HepG2 (cell line): ENCODE measurements at regions not wholly inside any gene's neighbourhood (a gene's known extent, or its start where the extent isn't known, plus 50 kb on each side); places are given as distances from the start of the nearest gene placed in this dataset.

Source experiments
- ATAC-seq: fragments of 200-7000 bp; cut with Tn5 transposase; 3 replicates; pipeline ENCODE4 v1.9.1; 2020; ENCODE audit warnings: mild to moderate bottlenecking, moderate library complexity
- BruUV-seq: library from RNA; stranded (reverse); fragments of 400-500 nt; replicated peaks from 2 replicates; lab custom pipeline; 2021; lab: Mats Ljungman, UMichigan
- CTCF ChIA-PET: fragments of 300-600 bp; formaldehyde crosslinking; extraction: SDS; loops from one replicate; lab custom pipeline; 2021; ENCODE audit warnings: low total read pairs, inconsistent platforms, low intra/inter-chr PET ratio; lab: Yijun Ruan, JAX
- POLR2A ChIA-PET: fragments of 350-600 bp; sonication (Branson Sonifier 250); formaldehyde crosslinking; loops from one replicate; lab custom pipeline; 2020; ENCODE audit warnings: antibody characterized with exemption, inconsistent platforms; lab: Yijun Ruan, JAX
- DNase-seq: peaks from one replicate; pipeline ENCODE4 v3.0.0-alpha.2; 2015; ENCODE audit warnings: low spot score
- FAIRE-seq: peaks from 3 replicates; lab custom pipeline; 2011; peaks lifted over from hg19 to GRCh38; lab: Jason Lieb, UNC
- H2AFZ ChIP-seq: one replicate; pipeline ENCODE4 v1.6.1; 2011; ENCODE audit warnings: low read length, inconsistent platforms
- H3K27ac ChIP-seq: fragments of 300-600 bp; 3 replicates; pipeline ENCODE4 v1.8.0; 2011; ENCODE audit warnings: mixed run types, mild to moderate bottlenecking, mixed read lengths, low read length, inconsistent platforms; ENCODE audit not compliant: insufficient read depth; ENCODE audit errors: extremely low read length
- H3K27me3 ChIP-seq, 2 experiments: fragments of 200-600 bp in 1 of 2; 2 replicates in 1 of 2; 3 replicates in 1 of 2; pipeline versions ENCODE4 v1.6.0 to v1.8.0; 2011; ENCODE audit warnings: low read length in 2 of 2, mild to moderate bottlenecking in 2 of 2, moderate library complexity in 2 of 2, inconsistent platforms in 1 of 2; ENCODE audit not compliant: insufficient read depth in 2 of 2, control insufficient read depth in 1 of 2
- H3K36me3 ChIP-seq, 2 experiments: fragments of 200-600 bp in 1 of 2; replicated peaks in 1 of 2; 2 replicates in 1 of 2; 3 replicates in 1 of 2; pipeline versions ENCODE4 v1.5.1 to v1.8.0; 2011; ENCODE audit warnings: low read length in 2 of 2, inconsistent platforms in 1 of 2; ENCODE audit not compliant: insufficient read depth in 2 of 2, control insufficient read depth in 1 of 2
- H3K4me1 ChIP-seq: 2 replicates; pipeline ENCODE4 v1.5.1; 2012; ENCODE audit warnings: low read length, inconsistent platforms; ENCODE audit not compliant: insufficient read depth
- H3K4me2 ChIP-seq: 2 replicates; pipeline ENCODE4 v1.6.0; 2011; ENCODE audit warnings: low read depth, low read length, inconsistent platforms
- H3K4me3 ChIP-seq, 3 experiments: fragments of 200-600 bp in 1 of 3; sonication (generic), shearing (Covaris generic) in 1 of 3; replicated peaks in 1 of 3; 2 replicates each; pipeline ENCODE4 v1.5.1; 2011 to 2016; ENCODE audit warnings: low read length in 3 of 3, inconsistent platforms in 2 of 3, low read depth in 2 of 3, mild to moderate bottlenecking in 2 of 3, control low read depth in 1 of 3, mixed read lengths in 1 of 3; ENCODE audit not compliant: insufficient read depth in 1 of 3
- H3K79me2 ChIP-seq: one replicate; pipeline ENCODE4 v1.6.1; 2011; ENCODE audit warnings: low read length, inconsistent platforms; ENCODE audit not compliant: insufficient read depth
- H3K9ac ChIP-seq: 2 replicates; pipeline ENCODE4 v1.6.0; 2011; ENCODE audit warnings: mild to moderate bottlenecking, low read depth, low read length, inconsistent platforms; ENCODE audit not compliant: insufficient read depth
- H3K9me3 ChIP-seq: 2 replicates; pipeline ENCODE4 v1.5.1; 2012; ENCODE audit warnings: mild to moderate bottlenecking, low read length
- H4K20me1 ChIP-seq: 2 replicates; pipeline ENCODE4 v1.6.0; 2011; ENCODE audit warnings: inconsistent platforms, mild to moderate bottlenecking, low read length, moderate library complexity; ENCODE audit not compliant: insufficient read depth
- FOXP1 ChIP-seq, 2 experiments: fragments of 450-650 bp in 1 of 2; IDR thresholded peaks; 2 replicates each; pipeline ENCODE4 v1.6.1; 2017 to 2018; ENCODE audit warnings: antibody characterized with exemption in 1 of 2
- GLI4 ChIP-seq: sonication (generic); formaldehyde crosslinking; IDR thresholded peaks from 2 replicates; pipeline ENCODE4 v1.5.1; 2020; ENCODE audit warnings: missing genetic modification reagents, mild to moderate bottlenecking, moderate library complexity, borderline replicate concordance
- HNRNPL ChIP-seq: fragments of 200-400 bp; formaldehyde crosslinking; IDR thresholded peaks from 2 replicates; pipeline ENCODE4 v1.6.1; 2017; ENCODE audit warnings: mild to moderate bottlenecking, low read depth, low read length
- MAFK ChIP-seq, 2 experiments: IDR thresholded peaks in 1 of 2; conservative IDR thresholded peaks in 1 of 2; 2 replicates each; pipeline ENCODE4 v1.6.1; 2011; ENCODE audit warnings: improper control_type of control experiment in 2 of 2, low read length in 2 of 2
- MEIS2 ChIP-seq: sonication (generic); formaldehyde crosslinking; IDR thresholded peaks from 2 replicates; pipeline ENCODE4 v1.9.0; 2021; ENCODE audit warnings: mild to moderate bottlenecking, missing genetic modification reagents
- SKI ChIP-seq: fragments of 450-650 bp; IDR thresholded peaks from one replicate; pipeline ENCODE4 v1.6.1; 2018; ENCODE audit warnings: mild to moderate bottlenecking; ENCODE audit not compliant: partially characterized antibody
- SOX6 ChIP-seq, 2 experiments: fragments of 450-650 bp in 1 of 2; sonication (generic) in 1 of 2; formaldehyde crosslinking in 1 of 2; IDR thresholded peaks; 2 replicates each; pipeline versions ENCODE4 v1.4.0 to v1.6.1; 2017 to 2020; ENCODE audit warnings: antibody characterized with exemption in 1 of 2, mild to moderate bottlenecking in 1 of 2, missing genetic modification reagents in 1 of 2
- SP1 ChIP-seq, 2 experiments: fragments of 450-650 bp in 1 of 2; sonication (generic) in 1 of 2; formaldehyde crosslinking in 1 of 2; IDR thresholded peaks; 2 replicates each; pipeline versions ENCODE4 v1.4.0 to v1.6.1; 2016 to 2020; ENCODE audit warnings: missing genetic modification reagents in 1 of 2
- ZNF230 ChIP-seq: sonication (generic); formaldehyde crosslinking; IDR thresholded peaks from 2 replicates; pipeline ENCODE4 v1.4.0; 2020; ENCODE audit warnings: mild to moderate bottlenecking, missing genetic modification reagents
- ZNF446 ChIP-seq: sonication (generic); formaldehyde crosslinking; IDR thresholded peaks from 2 replicates; pipeline ENCODE4 v1.5.0; 2020; ENCODE audit warnings: mild to moderate bottlenecking, missing genetic modification reagents
- ZNF792 ChIP-seq: IDR thresholded peaks from 2 replicates; pipeline ENCODE4 v1.6.1; 2016
- WGBS: methylation state at CpG from one replicate; pipeline ENCODE4 v1.1.6; 2017; ENCODE audit warnings: low lambda C conversion rate; 5-methylcytosine and 5-hydroxymethylcytosine counted together
- in situ Hi-C: cut with HindIII; loops from 2 replicates; pipeline ENCODE4 v1.10.0; 2017; ENCODE audit warnings: low pct_unique_long_range_greater_than_20kb; ENCODE audit not compliant: extremely low pct_ligation_motif_present
- intact Hi-C: fragments of 100-400 bp; cut with micrococcal nuclease; formaldehyde crosslinking; loops from one replicate; pipeline ENCODE4 v1.10.0; 2022; ENCODE audit not compliant: unreplicated experiment
- TF ChIP-seq, protein P1 (sequence below): sonication (generic); formaldehyde crosslinking; IDR thresholded peaks from 2 replicates; pipeline ENCODE4 v1.4.0; 2020; ENCODE audit warnings: missing genetic modification reagents
- TF ChIP-seq, protein P2 (sequence below): sonication (generic); formaldehyde crosslinking; IDR thresholded peaks from 2 replicates; pipeline ENCODE4 v1.9.0; 2021; ENCODE audit warnings: missing genetic modification reagents, borderline replicate concordance

DNA sequence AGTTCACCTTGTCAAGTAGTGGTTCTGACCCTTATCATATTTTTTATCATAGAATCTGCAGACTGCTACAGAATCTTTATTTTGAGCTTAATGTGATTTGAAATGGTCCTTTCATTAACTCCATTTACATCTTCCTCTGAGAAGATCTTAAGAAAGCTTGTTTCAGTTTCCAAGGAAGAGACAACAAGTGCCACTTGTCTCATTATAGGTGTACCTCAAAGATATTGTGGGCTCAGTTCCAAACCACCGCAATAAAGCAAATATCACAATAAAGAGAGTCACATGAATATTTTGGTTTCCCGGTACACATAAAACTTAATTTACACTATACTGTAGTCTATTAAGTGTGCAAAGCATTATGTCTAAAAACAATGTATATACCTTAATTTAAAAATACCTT is 66.4 kb upstream of the ATXN1 start:
- H3K36me3 ChIP-seq = no peaks in the 10 kb centered on the region
- no peak for DNase-seq
- POLR2A ChIA-PET = no interaction called here
- no peak overlapping the region for H3K4me2 ChIP-seq
- TF ChIP-seq, protein P1, sequence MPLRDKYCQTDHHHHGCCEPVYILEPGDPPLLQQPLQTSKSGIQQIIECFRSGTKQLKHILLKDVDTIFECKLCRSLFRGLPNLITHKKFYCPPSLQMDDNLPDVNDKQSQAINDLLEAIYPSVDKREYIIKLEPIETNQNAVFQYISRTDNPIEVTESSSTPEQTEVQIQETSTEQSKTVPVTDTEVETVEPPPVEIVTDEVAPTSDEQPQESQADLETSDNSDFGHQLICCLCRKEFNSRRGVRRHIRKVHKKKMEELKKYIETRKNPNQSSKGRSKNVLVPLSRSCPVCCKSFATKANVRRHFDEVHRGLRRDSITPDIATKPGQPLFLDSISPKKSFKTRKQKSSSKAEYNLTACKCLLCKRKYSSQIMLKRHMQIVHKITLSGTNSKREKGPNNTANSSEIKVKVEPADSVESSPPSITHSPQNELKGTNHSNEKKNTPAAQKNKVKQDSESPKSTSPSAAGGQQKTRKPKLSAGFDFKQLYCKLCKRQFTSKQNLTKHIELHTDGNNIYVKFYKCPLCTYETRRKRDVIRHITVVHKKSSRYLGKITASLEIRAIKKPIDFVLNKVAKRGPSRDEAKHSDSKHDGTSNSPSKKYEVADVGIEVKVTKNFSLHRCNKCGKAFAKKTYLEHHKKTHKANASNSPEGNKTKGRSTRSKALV (CRISPR knock-in tag) = no peak
- no peak for TF ChIP-seq ZNF230
- no peak for TF ChIP-seq ZNF792 (CRISPR knock-in tag)
- no peak for TF ChIP-seq ZNF446 (CRISPR knock-in tag)
- no peak for TF ChIP-seq SOX6 (IDR thresholded peaks at IDR 0.05)
- TF ChIP-seq SOX6 (CRISPR knock-in tag; IDR thresholded peaks at IDR 0.05) = no peak
- TF ChIP-seq SKI = no peak
- no peak for TF ChIP-seq HNRNPL
- TF ChIP-seq, all 625 proteins: peak for 0
- H3K27me3 ChIP-seq = peaks cover 1 to 16% of the 10 kb centered on the region in 2 experiments; a peak in 3 of 5 replicates
- peaks cover 16% of the 10 kb centered on the region for H3K4me1 ChIP-seq
- ATAC-seq (no peak), FAIRE-seq (no peak)
- H4K20me1 ChIP-seq = no peaks in the 10 kb centered on the region
- H3K9ac ChIP-seq = no peak overlapping the region
- in situ Hi-C loops = no loop called here
- no peaks in the 10 kb centered on the region for H3K79me2 ChIP-seq
- WGBS = 78% methylated on average over 2 of the region's 2 CpGs
- no TSS peak for BruUV-seq
- intact Hi-C loops = no loop called here
- H3K4me3 ChIP-seq = no peak overlapping the region
- H3K9me3 ChIP-seq = no peaks in the 10 kb centered on the region
- CTCF ChIA-PET = no interaction called here
- no peak overlapping the region for H2AFZ ChIP-seq
- H3K27ac ChIP-seq = no peak overlapping the region

DNA sequence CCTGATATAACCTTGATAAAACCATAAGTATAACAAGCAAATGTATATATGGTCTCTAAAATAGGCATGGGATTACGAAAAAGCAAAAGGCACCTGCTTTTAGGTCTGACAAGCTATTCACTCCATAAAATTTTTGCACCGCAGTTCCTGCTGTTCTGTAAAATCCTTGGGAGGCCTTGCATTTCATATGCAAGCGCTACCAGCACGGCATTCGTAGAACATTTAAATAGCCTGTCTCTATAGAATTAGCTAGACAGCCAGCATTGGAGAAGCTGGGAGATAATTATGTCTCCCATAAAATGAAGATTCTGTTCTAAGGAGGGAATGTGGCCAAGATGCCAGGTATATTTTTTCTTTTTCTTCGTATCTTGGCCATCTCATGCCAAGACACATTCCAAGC is 64.5 kb upstream of the ATXN1 start:
- CTCF ChIA-PET = no interaction called here
- Histone ChIP-seq H3K27ac (no peak overlapping the region), H3K9ac (no peak overlapping the region), H2AFZ (no peak overlapping the region), H3K27me3 (peaks cover under 1 to 1% of the 10 kb centered on the region in 2 experiments; a peak in 2 of 5 replicates), H3K9me3 (no peaks in the 10 kb centered on the region), H3K79me2 (no peaks in the 10 kb centered on the region), H3K4me3 (no peak overlapping the region), H3K36me3 (no peaks in the 10 kb centered on the region), H3K4me2 (no peak overlapping the region), H3K4me1 (peaks cover 35% of the 10 kb centered on the region), H4K20me1 (no peaks in the 10 kb centered on the region)
- in situ Hi-C loops = no loop called here
- intact Hi-C loops = no loop called here
- FAIRE-seq (no peak), DNase-seq (no peak), ATAC-seq (no peak)
- POLR2A ChIA-PET = no interaction called here
- 72% methylated on average over 6 of the region's 6 CpGs for WGBS
- BruUV-seq = no TSS peak
- TF ChIP-seq SP1 (IDR thresholded peaks at IDR 0.05) = no peak
- no peak for TF ChIP-seq SP1 (CRISPR knock-in tag; IDR thresholded peaks at IDR 0.05)
- TF ChIP-seq MEIS2 (CRISPR knock-in tag) = no peak
- TF ChIP-seq, protein P2, sequence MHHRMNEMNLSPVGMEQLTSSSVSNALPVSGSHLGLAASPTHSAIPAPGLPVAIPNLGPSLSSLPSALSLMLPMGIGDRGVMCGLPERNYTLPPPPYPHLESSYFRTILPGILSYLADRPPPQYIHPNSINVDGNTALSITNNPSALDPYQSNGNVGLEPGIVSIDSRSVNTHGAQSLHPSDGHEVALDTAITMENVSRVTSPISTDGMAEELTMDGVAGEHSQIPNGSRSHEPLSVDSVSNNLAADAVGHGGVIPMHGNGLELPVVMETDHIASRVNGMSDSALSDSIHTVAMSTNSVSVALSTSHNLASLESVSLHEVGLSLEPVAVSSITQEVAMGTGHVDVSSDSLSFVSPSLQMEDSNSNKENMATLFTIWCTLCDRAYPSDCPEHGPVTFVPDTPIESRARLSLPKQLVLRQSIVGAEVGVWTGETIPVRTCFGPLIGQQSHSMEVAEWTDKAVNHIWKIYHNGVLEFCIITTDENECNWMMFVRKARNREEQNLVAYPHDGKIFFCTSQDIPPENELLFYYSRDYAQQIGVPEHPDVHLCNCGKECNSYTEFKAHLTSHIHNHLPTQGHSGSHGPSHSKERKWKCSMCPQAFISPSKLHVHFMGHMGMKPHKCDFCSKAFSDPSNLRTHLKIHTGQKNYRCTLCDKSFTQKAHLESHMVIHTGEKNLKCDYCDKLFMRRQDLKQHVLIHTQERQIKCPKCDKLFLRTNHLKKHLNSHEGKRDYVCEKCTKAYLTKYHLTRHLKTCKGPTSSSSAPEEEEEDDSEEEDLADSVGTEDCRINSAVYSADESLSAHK = no peak
- no peak for TF ChIP-seq MAFK (conservative IDR thresholded peaks at IDR 0.05 in 1 of 2, IDR thresholded peaks at IDR 0.05 in 1 of 2; ENCODE audit: low read length in 2 of 2)
- TF ChIP-seq FOXP1 (IDR thresholded peaks at IDR 0.05) = no peak
- TF ChIP-seq FOXP1 (CRISPR knock-in tag; IDR thresholded peaks at IDR 0.05) = no peak
- TF ChIP-seq GLI4 = no peak
